ENCODE measurements at regions not wholly inside any gene's neighbourhood (a gene's known extent, or its start where the extent isn't known, plus 50 kb on each side); places are given as distances from the start of the nearest gene placed in this dataset.

GRCh38 chr4:59122626-59123025 lies 2012.4 kb upstream of the IGFBP7 start:
- no peaks in the 10 kb centered on the region for H3K4me1 ChIP-seq (replicated peaks in 1 of 2)
- no peaks in the 10 kb centered on the region for H3K9me3 ChIP-seq (replicated peaks in 1 of 3)
- TF ChIP-seq CTCF (IDR thresholded peaks at IDR 0.05) (no peak), POLR2A (IDR thresholded peaks at IDR 0.05) (no peak)
- no peak for DNase-seq
- no peaks in the 10 kb centered on the region for H3K36me3 ChIP-seq (replicated peaks in 1 of 2)
- no peak overlapping the region for H3K4me3 ChIP-seq
- intact Hi-C loops (cut with DNase I) = no loop called here
- H3K27me3 ChIP-seq = no peaks in the 10 kb centered on the region
- no peak overlapping the region for H3K27ac ChIP-seq
- WGBS, 4 donors = 30 to 46% (median 40%) methylated on average over 1 to 2 of the region's 2 CpGs

GRCh38 chr4:59126159-59126558 lies 2016.0 kb upstream of the IGFBP7 start:
- Histone ChIP-seq H3K4me1 (replicated peaks in 1 of 2) (no peaks in the 10 kb centered on the region), H3K9me3 (replicated peaks in 1 of 3) (no peaks in the 10 kb centered on the region), H3K4me3 (no peak overlapping the region), H3K27me3 (no peaks in the 10 kb centered on the region), H3K27ac (no peak overlapping the region), H3K36me3 (replicated peaks in 1 of 2) (no peaks in the 10 kb centered on the region)
- no peak for DNase-seq
- WGBS, 4 donors = 75 to 80% (median 75%) methylated on average over 4 of the region's 4 CpGs
- intact Hi-C loops (cut with DNase I) = no loop called here
- TF ChIP-seq POLR2A (IDR thresholded peaks at IDR 0.05) (no peak), CTCF (IDR thresholded peaks at IDR 0.05) (no peak)

- no peak for TF ChIP-seq POLR2A (IDR thresholded peaks at IDR 0.05)
- TF ChIP-seq CTCF (IDR thresholded peaks at IDR 0.05) = no peak
- WGBS, 4 donors = 72 to 80% (median 75%) methylated on average over 5 of the region's 5 CpGs
- Histone ChIP-seq H3K4me1 (replicated peaks in 1 of 2) (no peaks in the 10 kb centered on the region), H3K27ac (no peak overlapping the region), H3K36me3 (replicated peaks in 1 of 2) (no peaks in the 10 kb centered on the region), H3K27me3 (no peaks in the 10 kb centered on the region), H3K4me3 (no peak overlapping the region), H3K9me3 (replicated peaks in 1 of 3) (no peaks in the 10 kb centered on the region)
- no peak for DNase-seq
- intact Hi-C loops (cut with DNase I) = no loop called here
Observed at GRCh38 chr4:59127006-59127405, 2016.8 kb upstream of the IGFBP7 start.

- intact Hi-C loops (cut with DNase I) = no loop called here
- DNase-seq = no peak
- H3K4me3 ChIP-seq = no peak overlapping the region
- H3K27ac ChIP-seq = no peak overlapping the region
- 33 to 52% (median 37%) methylated on average over 1 of the region's 1 CpG for WGBS, 4 donors
- H3K36me3 ChIP-seq (replicated peaks in 1 of 2) = no peaks in the 10 kb centered on the region
- TF ChIP-seq POLR2A (IDR thresholded peaks at IDR 0.05) (no peak), CTCF (IDR thresholded peaks at IDR 0.05) (no peak)
- no peaks in the 10 kb centered on the region for H3K4me1 ChIP-seq (replicated peaks in 1 of 2)
- no peaks in the 10 kb centered on the region for H3K9me3 ChIP-seq (replicated peaks in 1 of 3)
- no peaks in the 10 kb centered on the region for H3K27me3 ChIP-seq
Observed at GRCh38 chr4:59127743-59128142, 2017.6 kb upstream of the IGFBP7 start.
